ENCODE measurements at regions not wholly inside any gene's neighbourhood (a gene's known extent, or its start where the extent isn't known, plus 50 kb on each side); places are given as distances from the start of the nearest gene placed in this dataset.

DNA sequence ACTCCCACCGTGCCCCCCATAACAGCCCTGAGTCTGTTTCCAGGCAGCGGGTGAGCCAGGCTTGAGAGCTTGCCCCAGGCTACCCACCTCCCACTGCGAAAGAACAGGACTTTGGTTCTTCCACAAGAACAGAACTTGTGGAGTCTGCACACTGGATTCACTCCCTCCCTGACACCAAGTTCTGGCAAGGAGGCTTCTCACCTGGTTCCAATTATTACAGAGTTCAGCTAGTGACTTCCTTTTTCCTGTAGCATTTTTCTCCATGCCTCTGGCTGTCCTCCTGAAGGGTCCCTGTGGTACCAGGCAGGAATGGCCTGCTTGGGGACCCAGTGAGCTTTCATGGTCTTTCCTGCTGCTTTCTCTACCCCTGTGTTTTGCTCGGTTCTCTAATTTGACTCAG, 208.6 kb upstream of the SFRP2 start:
- ATAC-seq (no peak), DNase-seq (no peak)
- H3K27me3 ChIP-seq = no peaks in the 10 kb centered on the region
- no peaks in the 10 kb centered on the region for H3K36me3 ChIP-seq
- no peak overlapping the region for H3K4me3 ChIP-seq
- peaks cover 5% of the 10 kb centered on the region for H3K9me3 ChIP-seq
- intact Hi-C loops (cut with DNase I) = no loop called here
- H3K4me1 ChIP-seq = no peaks in the 10 kb centered on the region
- TF ChIP-seq, protein P1, sequence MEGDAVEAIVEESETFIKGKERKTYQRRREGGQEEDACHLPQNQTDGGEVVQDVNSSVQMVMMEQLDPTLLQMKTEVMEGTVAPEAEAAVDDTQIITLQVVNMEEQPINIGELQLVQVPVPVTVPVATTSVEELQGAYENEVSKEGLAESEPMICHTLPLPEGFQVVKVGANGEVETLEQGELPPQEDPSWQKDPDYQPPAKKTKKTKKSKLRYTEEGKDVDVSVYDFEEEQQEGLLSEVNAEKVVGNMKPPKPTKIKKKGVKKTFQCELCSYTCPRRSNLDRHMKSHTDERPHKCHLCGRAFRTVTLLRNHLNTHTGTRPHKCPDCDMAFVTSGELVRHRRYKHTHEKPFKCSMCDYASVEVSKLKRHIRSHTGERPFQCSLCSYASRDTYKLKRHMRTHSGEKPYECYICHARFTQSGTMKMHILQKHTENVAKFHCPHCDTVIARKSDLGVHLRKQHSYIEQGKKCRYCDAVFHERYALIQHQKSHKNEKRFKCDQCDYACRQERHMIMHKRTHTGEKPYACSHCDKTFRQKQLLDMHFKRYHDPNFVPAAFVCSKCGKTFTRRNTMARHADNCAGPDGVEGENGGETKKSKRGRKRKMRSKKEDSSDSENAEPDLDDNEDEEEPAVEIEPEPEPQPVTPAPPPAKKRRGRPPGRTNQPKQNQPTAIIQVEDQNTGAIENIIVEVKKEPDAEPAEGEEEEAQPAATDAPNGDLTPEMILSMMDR (IDR thresholded peaks at IDR 0.05) = no peak
- no peak overlapping the region for H3K27ac ChIP-seq

DNA sequence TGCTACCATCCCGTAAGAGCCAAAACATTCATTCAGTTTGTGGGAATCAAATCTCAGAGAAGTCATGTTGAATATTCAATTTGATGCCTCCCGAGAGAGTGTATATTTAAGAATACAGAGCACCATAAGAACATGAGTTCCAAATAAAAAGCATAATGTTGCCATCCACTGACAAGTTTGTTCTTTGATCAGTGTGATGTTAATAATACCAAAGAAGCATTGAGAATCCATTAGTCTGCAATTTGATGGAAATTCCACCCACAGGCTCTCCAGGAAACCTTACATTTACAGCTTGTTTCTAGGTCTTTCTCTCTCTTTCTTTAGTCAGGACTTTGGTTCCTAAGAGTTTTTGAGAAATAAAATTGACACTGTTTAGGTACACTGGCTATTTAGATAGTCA, 200.6 kb upstream of the SFRP2 start:
- no peak overlapping the region for H3K27ac ChIP-seq
- no peak overlapping the region for H3K4me3 ChIP-seq
- ATAC-seq = no peak
- H3K36me3 ChIP-seq = no peaks in the 10 kb centered on the region
- no peaks in the 10 kb centered on the region for H3K4me1 ChIP-seq
- intact Hi-C loops (cut with DNase I) = no loop called here
- H3K9me3 ChIP-seq = no peaks in the 10 kb centered on the region
- H3K27me3 ChIP-seq = no peaks in the 10 kb centered on the region
- TF ChIP-seq, protein P1 (IDR thresholded peaks at IDR 0.05) = no peak
- no peak for DNase-seq

DNA sequence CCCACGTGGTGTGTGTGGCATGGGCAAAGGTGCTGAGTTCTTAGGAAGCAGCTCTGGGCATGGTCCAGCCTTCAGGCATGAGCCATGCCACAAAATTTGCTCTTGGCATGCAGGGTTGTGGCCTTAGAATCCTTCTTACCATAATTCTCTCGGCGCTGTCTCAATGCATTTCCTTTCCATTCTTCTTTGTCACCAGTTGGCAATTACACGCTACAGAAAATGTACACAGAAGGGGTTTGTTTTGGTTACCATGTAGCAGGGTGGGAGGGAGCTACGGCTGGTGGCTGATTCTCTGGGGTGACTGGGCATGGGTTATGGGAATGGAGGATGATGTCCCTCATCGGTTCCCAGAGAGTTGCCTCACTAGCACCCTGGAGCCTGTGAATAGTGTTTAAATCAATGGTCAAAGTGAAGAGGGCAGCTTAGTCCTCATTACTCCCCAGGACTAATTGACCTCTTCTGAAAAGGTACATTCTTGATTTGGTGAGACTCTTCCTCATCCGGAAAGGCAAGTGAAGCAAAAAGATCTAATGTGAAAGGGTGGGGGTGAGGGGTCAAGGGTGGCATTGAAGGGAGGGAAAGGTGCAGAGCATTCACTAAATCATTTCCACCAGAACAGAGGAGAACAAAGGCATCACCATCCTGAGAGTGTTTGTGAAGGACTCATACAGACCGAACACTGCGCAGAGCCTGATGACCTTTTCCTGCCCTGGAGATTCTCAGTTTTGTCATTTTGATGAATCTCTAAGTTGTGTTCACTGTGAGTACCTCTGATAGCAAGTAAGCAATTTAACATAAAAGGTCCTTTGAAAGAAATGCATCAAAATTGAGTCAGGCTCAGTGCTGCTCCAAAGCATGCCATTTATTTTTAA, 199.8 kb upstream of the SFRP2 start:
- ATAC-seq = no peak
- TF ChIP-seq, protein P1 (IDR thresholded peaks at IDR 0.05) = no peak
- intact Hi-C loops (cut with DNase I) = no loop called here
- no peaks in the 10 kb centered on the region for H3K4me1 ChIP-seq
- H3K4me3 ChIP-seq = no peak overlapping the region
- no peaks in the 10 kb centered on the region for H3K9me3 ChIP-seq
- no peak for DNase-seq
- H3K36me3 ChIP-seq = no peaks in the 10 kb centered on the region
- H3K27ac ChIP-seq = no peak overlapping the region
- no peaks in the 10 kb centered on the region for H3K27me3 ChIP-seq

DNA sequence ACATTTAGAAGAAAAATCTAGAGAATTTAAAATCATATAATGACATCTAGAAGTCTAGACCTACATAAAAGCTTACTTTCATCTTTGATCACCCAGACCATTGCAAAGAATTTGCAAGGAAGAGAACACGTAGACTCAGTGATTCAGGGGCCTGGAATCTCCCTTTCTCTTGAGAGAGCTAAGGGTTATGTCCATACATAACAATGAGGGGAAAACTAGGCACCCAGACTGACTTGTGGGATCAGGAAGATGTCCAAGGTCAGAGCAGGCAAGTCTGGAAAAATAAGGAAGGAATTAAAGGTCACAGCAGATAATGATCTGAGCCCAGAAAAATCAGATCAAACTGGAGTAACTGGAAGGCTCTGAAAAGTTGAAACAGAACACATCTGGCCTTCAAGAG, 198.4 kb upstream of the SFRP2 start:
- Histone ChIP-seq H3K4me1 (no peaks in the 10 kb centered on the region), H3K9me3 (no peaks in the 10 kb centered on the region), H3K27ac (no peak overlapping the region), H3K4me3 (no peak overlapping the region), H3K36me3 (no peaks in the 10 kb centered on the region), H3K27me3 (no peaks in the 10 kb centered on the region)
- DNase-seq = no peak
- TF ChIP-seq, protein P1 (IDR thresholded peaks at IDR 0.05) = no peak
- intact Hi-C loops (cut with DNase I) = no loop called here
- no peak for ATAC-seq

GRCh38 chr4:153976954-153977353, 188.1 kb upstream of the SFRP2 start:
- TF ChIP-seq, protein P1 (IDR thresholded peaks at IDR 0.05) = no peak
- peaks cover 3% of the 10 kb centered on the region for H3K9me3 ChIP-seq
- no peaks in the 10 kb centered on the region for H3K27me3 ChIP-seq
- ATAC-seq (no peak), DNase-seq (no peak)
- no peak overlapping the region for H3K27ac ChIP-seq
- H3K4me1 ChIP-seq = no peaks in the 10 kb centered on the region
- no peaks in the 10 kb centered on the region for H3K36me3 ChIP-seq
- no peak overlapping the region for H3K4me3 ChIP-seq
- intact Hi-C loops (cut with DNase I) = no loop called here

Data from upper lobe of right lung (tissue), 1 donor.